MM.1S (cell line): ENCODE measurements at regions not wholly inside any gene's neighbourhood (a gene's known extent, or its start where the extent isn't known, plus 50 kb on each side); places are given as distances from the start of the nearest gene placed in this dataset.

Source experiments
- DNase-seq: peaks from one replicate; pipeline ENCODE4 v3.0.0-alpha.2; 2015
- H2AFZ ChIP-seq: fragments of 300-600 bp; sonication (generic); 2 replicates; pipeline ENCODE4 v1.6.0; 2016; ENCODE audit warnings: antibody characterized with exemption, low read length
- H3F3A ChIP-seq: fragments of 300-600 bp; sonication (generic); 2 replicates; pipeline ENCODE4 v1.6.1; 2016; ENCODE audit warnings: mild to moderate bottlenecking, antibody characterized with exemption, low read length, moderate library complexity, mixed read lengths; ENCODE audit not compliant: insufficient read depth
- H3K27ac ChIP-seq: fragments of 300-600 bp; sonication (generic); 2 replicates; pipeline ENCODE4 v1.5.1; 2016; ENCODE audit warnings: mild to moderate bottlenecking, low read length
- H3K27me3 ChIP-seq: fragments of 300-600 bp; sonication (generic); replicated peaks from 2 replicates; pipeline ENCODE4 v1.6.0; 2016; ENCODE audit warnings: low read length; ENCODE audit not compliant: insufficient read depth
- H3K36me3 ChIP-seq: fragments of 300-600 bp; sonication (generic); replicated peaks from 2 replicates; pipeline ENCODE4 v1.6.1; 2016; ENCODE audit warnings: mild to moderate bottlenecking, low read length, mixed read lengths; ENCODE audit not compliant: insufficient read depth
- H3K4me1 ChIP-seq: fragments of 300-600 bp; sonication (generic); 2 replicates; pipeline ENCODE4 v1.6.1; 2016; ENCODE audit warnings: low read length, mixed read lengths
- H3K4me2 ChIP-seq: fragments of 300-600 bp; sonication (generic); 2 replicates; pipeline ENCODE4 v1.6.0; 2016; ENCODE audit warnings: low read depth, low read length
- H3K4me3 ChIP-seq: fragments of 300-600 bp; sonication (generic); 2 replicates; pipeline ENCODE4 v1.5.1; 2016; ENCODE audit warnings: low read length, mixed read lengths
- H3K79me2 ChIP-seq: fragments of 300-600 bp; sonication (generic); 2 replicates; pipeline ENCODE4 v1.6.1; 2016; ENCODE audit warnings: mixed run types, low read length, mixed read lengths
- H3K9ac ChIP-seq: fragments of 300-600 bp; sonication (generic); 2 replicates; pipeline ENCODE4 v1.6.1; 2016; ENCODE audit warnings: low read length, mixed read lengths
- H3K9me2 ChIP-seq: fragments of 300-600 bp; sonication (generic); replicated peaks from 2 replicates; pipeline ENCODE4 v1.6.1; 2016; ENCODE audit warnings: mild to moderate bottlenecking, low read length, mixed read lengths; ENCODE audit not compliant: insufficient read depth
- H3K9me3 ChIP-seq: fragments of 300-600 bp; sonication (generic); replicated peaks from 2 replicates; pipeline ENCODE4 v1.6.1; 2016; ENCODE audit warnings: mild to moderate bottlenecking, low read length, mixed read lengths; ENCODE audit not compliant: insufficient read depth
- H4K20me1 ChIP-seq: fragments of 300-600 bp; sonication (generic); 2 replicates; pipeline ENCODE4 v1.6.1; 2016; ENCODE audit warnings: mild to moderate bottlenecking, low read length, moderate library complexity, mixed read lengths; ENCODE audit not compliant: insufficient read depth
- CTCF ChIP-seq: fragments of 300-600 bp; sonication (generic); IDR thresholded peaks from 2 replicates; pipeline ENCODE4 v1.5.1; 2016; ENCODE audit warnings: antibody characterized with exemption, low read length, mixed read lengths
- EZH2 ChIP-seq: fragments of 300-600 bp; sonication (generic); optimal IDR thresholded peaks from 2 replicates; pipeline ENCODE3; 2017; ENCODE audit warnings: low read depth, mild to moderate bottlenecking, antibody characterized with exemption, low read length, mixed read lengths
- EZH2phosphoT487 ChIP-seq: fragments of 300-600 bp; sonication (generic); IDR thresholded peaks from 2 replicates; pipeline ENCODE4 v1.6.1; 2018; ENCODE audit warnings: antibody characterized with exemption, low read length

- Histone ChIP-seq H3K9ac (no peak overlapping the region), H3K9me2 (no peaks in the 10 kb centered on the region), H3K4me3 (no peak overlapping the region), H3F3A (no peaks in the 10 kb centered on the region), H3K27me3 (no peaks in the 10 kb centered on the region), H3K36me3 (no peaks in the 10 kb centered on the region), H4K20me1 (no peaks in the 10 kb centered on the region), H2AFZ (no peak overlapping the region), H3K27ac (no peak overlapping the region), H3K4me1 (no peaks in the 10 kb centered on the region), H3K9me3 (no peaks in the 10 kb centered on the region), H3K79me2 (no peaks in the 10 kb centered on the region), H3K4me2 (no peak overlapping the region)
- DNase-seq, result no peak
- TF ChIP-seq EZH2phosphoT487 (no peak), CTCF (no peak), EZH2 (no peak)
These were observed 317.0 kb downstream of the GALR1 start for GRCh38 chr18:77566604-77567003.

- no peaks in the 10 kb centered on the region for H3K4me1 ChIP-seq
- no peaks in the 10 kb centered on the region for H3K9me2 ChIP-seq
- H3K79me2 ChIP-seq, result no peaks in the 10 kb centered on the region
- H3K27me3 ChIP-seq, result no peaks in the 10 kb centered on the region
- no peak overlapping the region for H3K4me2 ChIP-seq
- no peak overlapping the region for H2AFZ ChIP-seq
- no peaks in the 10 kb centered on the region for H3F3A ChIP-seq
- H3K9ac ChIP-seq, result no peak overlapping the region
- DNase-seq, result no peak
- H3K4me3 ChIP-seq, result no peak overlapping the region
- H3K36me3 ChIP-seq, result no peaks in the 10 kb centered on the region
- TF ChIP-seq CTCF, result no peak
- no peak for TF ChIP-seq EZH2phosphoT487
- TF ChIP-seq EZH2, result no peak
- H3K27ac ChIP-seq, result no peak overlapping the region
- H3K9me3 ChIP-seq, result no peaks in the 10 kb centered on the region
- no peaks in the 10 kb centered on the region for H4K20me1 ChIP-seq
These were observed 317.6 kb downstream of the GALR1 start for GRCh38 chr18:77567205-77567604.

GRCh38 chr18:77571743-77572142 is 322.1 kb downstream of the GALR1 start:
- peaks cover 7% of the 10 kb centered on the region for H3K4me1 ChIP-seq
- no peaks in the 10 kb centered on the region for H4K20me1 ChIP-seq
- no peak for TF ChIP-seq CTCF
- TF ChIP-seq EZH2phosphoT487, result no peak
- no peak for TF ChIP-seq EZH2
- no peak overlapping the region for H3K4me3 ChIP-seq
- no peaks in the 10 kb centered on the region for H3K9me3 ChIP-seq
- no peak for DNase-seq
- H3K9me2 ChIP-seq, result no peaks in the 10 kb centered on the region
- H3K9ac ChIP-seq, result no peak overlapping the region
- H3K36me3 ChIP-seq, result no peaks in the 10 kb centered on the region
- no peak overlapping the region for H2AFZ ChIP-seq
- no peak overlapping the region for H3K27ac ChIP-seq
- no peaks in the 10 kb centered on the region for H3K79me2 ChIP-seq
- H3K4me2 ChIP-seq, result no peak overlapping the region
- H3K27me3 ChIP-seq, result no peaks in the 10 kb centered on the region
- no peaks in the 10 kb centered on the region for H3F3A ChIP-seq
